A172 (cell line): ENCODE measurements at regions not wholly inside any gene's neighbourhood (a gene's known extent, or its start where the extent isn't known, plus 50 kb on each side); places are given as distances from the start of the nearest gene placed in this dataset.
"Not testable (repeated sequence)": the region's sequence is repeated elsewhere in the genome, so short reads cannot be mapped to it uniquely, and the experiment has no call there.

Experiments used
- DNase-seq: peaks from one replicate; pipeline ENCODE4 v3.0.0-alpha.2; 2015; ENCODE audit warnings: low spot score

GRCh38 chr2:16394072-16394985 lies 271.3 kb downstream of the CYRIA start:
- DNase-seq, result no peak

GRCh38 chr2:16393500-16394071 lies 272.0 kb downstream of the CYRIA start:
- no peak for DNase-seq

- DNase-seq, result no peak
These were observed 272.8 kb downstream of the CYRIA start for GRCh38 chr2:16392647-16393499.

GRCh38 chr2:16391986-16392385 lies 273.6 kb downstream of the CYRIA start:
- DNase-seq, result no peak

GRCh38 chr2:16390561-16390960 lies 275.1 kb downstream of the CYRIA start:
- DNase-seq, result no peak

- DNase-seq, result no peak
These were observed 276.0 kb downstream of the CYRIA start for GRCh38 chr2:16389611-16390010.

GRCh38 chr2:16388199-16388830 lies 277.3 kb downstream of the CYRIA start:
- DNase-seq, result not testable (repeated sequence)

GRCh38 chr2:16387461-16387984 lies 278.1 kb downstream of the CYRIA start:
- no peak for DNase-seq

- DNase-seq, result no peak
These were observed 279.2 kb downstream of the CYRIA start for GRCh38 chr2:16386431-16386830.

- DNase-seq, result no peak
These were observed 279.6 kb downstream of the CYRIA start for GRCh38 chr2:16386031-16386430.

- DNase-seq, result no peak
These were observed 280.3 kb downstream of the CYRIA start for GRCh38 chr2:16385341-16385740.

- DNase-seq, result no peak
These were observed 282.2 kb downstream of the CYRIA start for GRCh38 chr2:16383411-16383810.

- DNase-seq, result no peak
These were observed 283.2 kb downstream of the CYRIA start for GRCh38 chr2:16382451-16382850.

- no peak for DNase-seq
These were observed 284.1 kb downstream of the CYRIA start for GRCh38 chr2:16381511-16381910.

- DNase-seq, result not testable (repeated sequence)
These were observed 285.7 kb downstream of the CYRIA start for GRCh38 chr2:16379901-16380300.

- not testable (repeated sequence) for DNase-seq
These were observed 286.6 kb downstream of the CYRIA start for GRCh38 chr2:16379061-16379460.

GRCh38 chr2:16378031-16378430 lies 287.6 kb downstream of the CYRIA start:
- no peak for DNase-seq

- no peak for DNase-seq
These were observed 289.7 kb downstream of the CYRIA start for GRCh38 chr2:16375981-16376380.

- no peak for DNase-seq
These were observed 290.3 kb downstream of the CYRIA start for GRCh38 chr2:16375351-16375750.

GRCh38 chr2:16374671-16375070 lies 291.0 kb downstream of the CYRIA start:
- no peak for DNase-seq

GRCh38 chr2:16373341-16373740 lies 292.3 kb downstream of the CYRIA start:
- DNase-seq, result no peak

- no peak for DNase-seq
These were observed 293.9 kb downstream of the CYRIA start for GRCh38 chr2:16371751-16372150.
